Keratinocyte (primary cell): ENCODE measurements at regions not wholly inside any gene's neighbourhood (a gene's known extent, or its start where the extent isn't known, plus 50 kb on each side); places are given as distances from the start of the nearest gene placed in this dataset.
"Not testable (repeated sequence)": the region's sequence is repeated elsewhere in the genome, so short reads cannot be mapped to it uniquely, and the experiment has no call there.

Source experiments
- DNase-seq: peaks from one replicate; pipeline ENCODE4 v3.0.0-alpha.2; 2011; ENCODE audit warnings: low read depth, missing footprints, low spot score
- FAIRE-seq: peaks from 2 replicates; lab custom pipeline; 2011; peaks lifted over from hg19 to GRCh38; lab: Jason Lieb, UNC
- H2AFZ ChIP-seq: 2 replicates; pipeline ENCODE4 v1.6.0; 2012; ENCODE audit warnings: low read length, control low read depth, inconsistent platforms; ENCODE audit not compliant: control insufficient read depth
- H3K27ac ChIP-seq: 2 replicates; pipeline ENCODE4 v1.5.1; 2011; ENCODE audit warnings: low read length; ENCODE audit not compliant: control insufficient read depth, insufficient read depth
- H3K27me3 ChIP-seq: 3 replicates; pipeline ENCODE4 v1.6.0; 2011; ENCODE audit warnings: low read length; ENCODE audit not compliant: control insufficient read depth, insufficient read depth; ENCODE audit errors: extremely low read depth
- H3K36me3 ChIP-seq, 2 experiments: 2 replicates in 1 of 2; 3 replicates in 1 of 2; pipeline ENCODE4 v1.5.1; 2011; ENCODE audit warnings: low read length in 2 of 2, mild to moderate bottlenecking in 1 of 2; ENCODE audit not compliant: control insufficient read depth in 2 of 2, insufficient read depth in 2 of 2; ENCODE audit errors: extremely low read depth in 1 of 2
- H3K4me1 ChIP-seq: 3 replicates; pipeline ENCODE4 v1.5.1; 2011; ENCODE audit warnings: low read length; ENCODE audit not compliant: control insufficient read depth, insufficient read depth; ENCODE audit errors: extremely low read depth
- H3K4me2 ChIP-seq: 3 replicates; pipeline ENCODE4 v1.6.0; 2011; ENCODE audit warnings: low read depth, low read length; ENCODE audit not compliant: control insufficient read depth, insufficient read depth; ENCODE audit errors: extremely low read depth
- H3K4me3 ChIP-seq, 3 experiments: fragments of 200-600 bp in 1 of 3; sonication (generic) in 1 of 3; 2 replicates in 2 of 3; 3 replicates in 1 of 3; pipeline ENCODE4 v1.5.1; 2011 to 2016; ENCODE audit warnings: low read length in 3 of 3, mild to moderate bottlenecking in 3 of 3, control low read depth in 2 of 3, inconsistent platforms in 1 of 3, low read depth in 1 of 3, mixed read lengths in 1 of 3, mixed run types in 1 of 3, moderate library complexity in 1 of 3; ENCODE audit not compliant: control insufficient read depth in 2 of 3, insufficient read depth in 2 of 3; ENCODE audit errors: extremely low read depth in 1 of 3
- H3K79me2 ChIP-seq: 2 replicates; pipeline ENCODE4 v1.6.0; 2012; ENCODE audit warnings: low read length; ENCODE audit not compliant: control insufficient read depth, insufficient read depth
- H3K9ac ChIP-seq: 3 replicates; pipeline ENCODE4 v1.6.0; 2011; ENCODE audit warnings: low read length; ENCODE audit not compliant: control insufficient read depth, insufficient read depth; ENCODE audit errors: extremely low read depth
- H3K9me1 ChIP-seq: 3 replicates; pipeline ENCODE4 v1.6.0; 2011; ENCODE audit warnings: low read length; ENCODE audit not compliant: control insufficient read depth, insufficient read depth; ENCODE audit errors: extremely low read depth
- H3K9me3 ChIP-seq: 2 replicates; pipeline ENCODE4 v1.5.1; 2012; ENCODE audit warnings: low read depth, low read length; ENCODE audit not compliant: control insufficient read depth
- H4K20me1 ChIP-seq: 3 replicates; pipeline ENCODE4 v1.6.0; 2011; ENCODE audit warnings: low read length; ENCODE audit not compliant: control insufficient read depth, insufficient read depth; ENCODE audit errors: extremely low read depth
- EZH2 ChIP-seq: IDR thresholded peaks from one replicate; pipeline ENCODE4 v1.6.1; 2012; ENCODE audit warnings: inconsistent platforms, mild to moderate bottlenecking, low read length, moderate library complexity
- dilution Hi-C: fragments of 300-500 bp; cut with MboI; formaldehyde crosslinking; loops from one replicate; pipeline ENCODE4 v1.7.0; 2020; ENCODE audit warnings: low sequenced_read_pairs; ENCODE audit not compliant: extremely low pct_ligation_motif_present
- TF ChIP-seq, protein P1 (sequence below), 3 experiments: IDR thresholded peaks in 1 of 3; conservative IDR thresholded peaks in 1 of 3; optimal IDR thresholded peaks in 1 of 3; 2 replicates in 2 of 3; 3 replicates in 1 of 3; pipeline versions ENCODE3 to v1.5.1; 2011; ENCODE audit warnings: low read length in 3 of 3, mild to moderate bottlenecking in 3 of 3, moderate library complexity in 2 of 3, control low read depth in 1 of 3, inconsistent platforms in 1 of 3; ENCODE audit not compliant: insufficient read depth in 2 of 3; ENCODE audit errors: extremely low read depth in 1 of 3

DNA sequence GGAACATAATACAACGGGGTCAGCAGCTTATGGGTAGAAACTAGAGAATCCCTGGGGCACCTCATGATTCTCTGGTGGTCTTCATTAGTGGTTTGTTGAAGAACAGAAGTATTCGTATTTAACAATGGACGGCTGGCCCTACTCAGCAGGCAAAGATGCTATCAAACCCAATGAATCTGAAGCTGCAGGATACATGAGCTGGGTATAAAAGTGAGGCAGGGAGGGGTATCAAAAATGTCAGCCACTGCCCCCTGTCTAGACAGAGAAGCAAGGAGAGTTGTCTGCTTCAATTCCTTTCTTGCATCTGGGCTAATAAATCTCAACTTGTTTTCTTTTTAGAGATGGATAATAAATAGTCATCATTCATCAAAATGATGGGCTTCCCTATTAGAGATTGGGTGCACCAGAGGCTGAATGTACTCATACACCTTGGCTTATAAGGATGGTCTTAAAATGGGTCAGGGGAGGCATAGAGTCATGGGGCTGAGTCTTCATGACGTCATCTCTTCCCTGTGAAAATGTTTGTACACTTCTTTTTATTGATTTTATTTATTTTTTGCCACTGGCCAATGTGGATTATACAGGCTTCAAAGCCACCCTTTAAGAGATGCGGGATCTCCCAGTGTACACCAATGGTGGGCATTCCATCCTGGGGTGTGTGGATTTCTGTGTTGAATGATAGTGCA lies 259.5 kb downstream of the SHOX start:
- peaks cover 3% of the 10 kb centered on the region for H3K9me3 ChIP-seq
- TF ChIP-seq, protein P1, sequence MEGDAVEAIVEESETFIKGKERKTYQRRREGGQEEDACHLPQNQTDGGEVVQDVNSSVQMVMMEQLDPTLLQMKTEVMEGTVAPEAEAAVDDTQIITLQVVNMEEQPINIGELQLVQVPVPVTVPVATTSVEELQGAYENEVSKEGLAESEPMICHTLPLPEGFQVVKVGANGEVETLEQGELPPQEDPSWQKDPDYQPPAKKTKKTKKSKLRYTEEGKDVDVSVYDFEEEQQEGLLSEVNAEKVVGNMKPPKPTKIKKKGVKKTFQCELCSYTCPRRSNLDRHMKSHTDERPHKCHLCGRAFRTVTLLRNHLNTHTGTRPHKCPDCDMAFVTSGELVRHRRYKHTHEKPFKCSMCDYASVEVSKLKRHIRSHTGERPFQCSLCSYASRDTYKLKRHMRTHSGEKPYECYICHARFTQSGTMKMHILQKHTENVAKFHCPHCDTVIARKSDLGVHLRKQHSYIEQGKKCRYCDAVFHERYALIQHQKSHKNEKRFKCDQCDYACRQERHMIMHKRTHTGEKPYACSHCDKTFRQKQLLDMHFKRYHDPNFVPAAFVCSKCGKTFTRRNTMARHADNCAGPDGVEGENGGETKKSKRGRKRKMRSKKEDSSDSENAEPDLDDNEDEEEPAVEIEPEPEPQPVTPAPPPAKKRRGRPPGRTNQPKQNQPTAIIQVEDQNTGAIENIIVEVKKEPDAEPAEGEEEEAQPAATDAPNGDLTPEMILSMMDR (optimal IDR thresholded peaks at IDR 0.05 in 1 of 3, IDR thresholded peaks at IDR 0.05 in 1 of 3, conservative IDR thresholded peaks at IDR 0.05 in 1 of 3; ENCODE audit: extremely low read depth in 1 of 3, insufficient read depth in 2 of 3, low read length in 3 of 3): no peak
- TF ChIP-seq EZH2: no peak
- no peak overlapping the region for H3K4me3 ChIP-seq
- dilution Hi-C loops: no loop called here
- H3K27ac ChIP-seq: no peak overlapping the region
- H3K27me3 ChIP-seq: no peaks in the 10 kb centered on the region
- H3K9ac ChIP-seq: no peak overlapping the region
- DNase-seq (no peak), FAIRE-seq (no peak)
- H3K9me1 ChIP-seq: no peaks in the 10 kb centered on the region
- H3K79me2 ChIP-seq: no peaks in the 10 kb centered on the region
- no peaks in the 10 kb centered on the region for H3K36me3 ChIP-seq
- no peaks in the 10 kb centered on the region for H4K20me1 ChIP-seq
- H2AFZ ChIP-seq: no peak overlapping the region
- H3K4me2 ChIP-seq: no peak overlapping the region
- no peaks in the 10 kb centered on the region for H3K4me1 ChIP-seq

DNA sequence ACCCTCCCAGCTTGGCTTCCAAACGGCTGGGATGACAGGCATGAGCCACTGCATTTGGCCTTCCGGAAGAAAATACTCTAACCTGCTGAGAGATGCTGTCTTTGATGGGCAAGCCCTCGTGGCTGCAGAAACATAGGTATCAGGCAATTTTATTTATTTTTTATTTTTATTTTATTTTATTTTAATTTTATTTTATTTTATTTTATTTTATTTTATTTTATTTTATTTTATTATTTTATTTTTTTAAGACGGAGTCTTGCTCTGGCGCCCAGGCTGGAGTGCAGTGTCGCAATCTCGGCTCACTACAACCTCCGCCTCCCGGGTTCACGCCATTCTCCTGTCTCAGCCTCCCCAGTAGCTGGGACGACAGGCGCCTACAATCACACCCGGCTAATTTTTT lies 257.1 kb downstream of the SHOX start:
- H3K9me1 ChIP-seq, dilution Hi-C loops, H4K20me1 ChIP-seq, DNase-seq, H3K79me2 ChIP-seq, H3K4me3 ChIP-seq, H3K4me2 ChIP-seq, H3K27ac ChIP-seq, H3K27me3 ChIP-seq, H3K9ac ChIP-seq, H3K9me3 ChIP-seq, FAIRE-seq, H3K36me3 ChIP-seq, H2AFZ ChIP-seq, H3K4me1 ChIP-seq: not testable (repeated sequence)

DNA sequence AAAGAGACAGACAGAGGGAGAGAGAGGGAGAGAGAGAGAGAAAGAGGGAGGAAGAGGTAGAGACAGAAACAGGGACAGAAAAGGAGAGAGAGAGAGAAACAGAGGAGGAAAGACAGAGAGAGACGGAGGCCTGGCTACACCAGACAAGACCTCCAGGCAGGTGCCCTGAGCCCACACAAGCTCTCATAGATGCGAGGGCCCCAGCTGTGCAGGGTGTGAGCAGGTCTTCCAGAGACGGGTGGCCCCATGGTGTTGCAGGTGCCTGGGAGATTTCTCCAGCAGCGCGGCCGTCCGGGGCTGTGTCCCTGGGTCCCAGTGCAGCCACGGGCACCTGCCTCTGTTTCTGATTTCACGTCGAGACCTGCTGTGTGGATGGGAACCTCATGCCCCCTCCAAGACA lies 253.0 kb downstream of the SHOX start:
- Histone ChIP-seq H4K20me1 (no peaks in the 10 kb centered on the region), H3K4me2 (no peak overlapping the region), H3K4me1 (no peaks in the 10 kb centered on the region), H3K9ac (no peak overlapping the region), H3K79me2 (no peaks in the 10 kb centered on the region), H3K27ac (no peak overlapping the region), H3K9me3 (no peaks in the 10 kb centered on the region), H3K36me3 (no peaks in the 10 kb centered on the region), H3K9me1 (no peaks in the 10 kb centered on the region), H3K4me3 (no peak overlapping the region), H2AFZ (no peak overlapping the region), H3K27me3 (no peaks in the 10 kb centered on the region)
- dilution Hi-C loops: no loop called here
- FAIRE-seq: no peak
- DNase-seq: no peak
- TF ChIP-seq EZH2: no peak
- TF ChIP-seq, protein P1 (optimal IDR thresholded peaks at IDR 0.05 in 1 of 3, IDR thresholded peaks at IDR 0.05 in 1 of 3, conservative IDR thresholded peaks at IDR 0.05 in 1 of 3; ENCODE audit: extremely low read depth in 1 of 3, insufficient read depth in 2 of 3, low read length in 3 of 3): no peak
